Erythroblast (primary cell): ENCODE measurements at regions not wholly inside any gene's neighbourhood (a gene's known extent, or its start where the extent isn't known, plus 50 kb on each side); places are given as distances from the start of the nearest gene placed in this dataset.

Experiments used
- GATA1 ChIP-seq: IDR thresholded peaks from 2 replicates; pipeline ENCODE4 v1.6.1; 2011; ENCODE audit warnings: low read depth, mild to moderate bottlenecking, control low read depth, low read length, moderate library complexity
- POLR2A ChIP-seq: IDR thresholded peaks from 2 replicates; pipeline ENCODE4 v1.6.1; 2011; ENCODE audit warnings: mild to moderate bottlenecking, low read length

DNA sequence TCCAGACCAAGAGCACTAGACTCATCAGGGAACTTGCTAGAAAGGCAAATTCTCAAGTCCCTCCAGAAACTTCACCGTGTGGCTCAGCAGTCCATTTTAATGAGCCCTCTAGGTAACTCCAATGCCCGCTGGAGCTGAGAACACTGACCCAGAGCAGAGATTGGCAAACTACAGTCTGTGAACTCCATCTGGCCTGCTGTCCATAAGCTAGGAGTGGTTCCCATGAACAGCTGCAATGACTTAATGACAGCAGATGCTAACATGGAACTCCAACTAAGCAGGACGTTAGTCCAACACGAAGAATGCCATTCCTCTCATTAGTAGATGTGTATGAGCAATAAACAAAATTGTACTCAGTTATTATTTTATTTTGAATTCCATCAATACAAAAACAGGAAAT lies 371.9 kb downstream of the STK39 start:
- TF ChIP-seq POLR2A (no peak), GATA1 (no peak)
